ENCODE measurements at regions not wholly inside any gene's neighbourhood (a gene's known extent, or its start where the extent isn't known, plus 50 kb on each side); places are given as distances from the start of the nearest gene placed in this dataset.
"Not testable (repeated sequence)": the region's sequence is repeated elsewhere in the genome, so short reads cannot be mapped to it uniquely, and the experiment has no call there.

GRCh38 chr7:108650467-108650866 is 80.8 kb downstream of the DNAJB9 start:
- H3K27ac ChIP-seq: no peak overlapping the region
- H3K4me1 ChIP-seq (ENCODE audit: insufficient read depth): no peaks in the 10 kb centered on the region
- H3K9ac ChIP-seq: no peak overlapping the region
- no peak overlapping the region for H3K4me3 ChIP-seq
- H2AFZ ChIP-seq: no peak overlapping the region
- no peaks in the 10 kb centered on the region for H3K36me3 ChIP-seq (ENCODE audit: low read depth)
- WGBS, 2 experiments (ENCODE audit: low coverage in 1 of 2, low lambda C conversion rate in 2 of 2, missing lambda C conversion rate in 2 of 2): 15 to 28% methylated on average over 1 of the region's 1 CpG
- H3K79me2 ChIP-seq (ENCODE audit: insufficient read depth): no peaks in the 10 kb centered on the region
- in situ Hi-C loops (cut with MboI): no loop called here
- no peaks in the 10 kb centered on the region for H3K9me3 ChIP-seq (ENCODE audit: low read depth)
- no peaks in the 10 kb centered on the region for H3F3A ChIP-seq (ENCODE audit: insufficient read depth)
- no peaks in the 10 kb centered on the region for H3K27me3 ChIP-seq (replicated peaks; ENCODE audit: insufficient read depth)
- H3K4me2 ChIP-seq (ENCODE audit: unreplicated experiment): no peak overlapping the region
- no peaks in the 10 kb centered on the region for H3K9me2 ChIP-seq (ENCODE audit: insufficient read depth)
- no peaks in the 10 kb centered on the region; the same call in 1 of the 2 replicates for H4K20me1 ChIP-seq (ENCODE audit: insufficient read depth)
- DNase-seq: peak; percentile 6
- TF ChIP-seq EZH2phosphoT487 (IDR thresholded peaks at IDR 0.05; ENCODE audit: insufficient read depth, low read depth) (no peak), EZH2 (IDR thresholded peaks at IDR 0.05; ENCODE audit: insufficient read depth, poor library complexity, severe bottlenecking) (no peak)

DNA sequence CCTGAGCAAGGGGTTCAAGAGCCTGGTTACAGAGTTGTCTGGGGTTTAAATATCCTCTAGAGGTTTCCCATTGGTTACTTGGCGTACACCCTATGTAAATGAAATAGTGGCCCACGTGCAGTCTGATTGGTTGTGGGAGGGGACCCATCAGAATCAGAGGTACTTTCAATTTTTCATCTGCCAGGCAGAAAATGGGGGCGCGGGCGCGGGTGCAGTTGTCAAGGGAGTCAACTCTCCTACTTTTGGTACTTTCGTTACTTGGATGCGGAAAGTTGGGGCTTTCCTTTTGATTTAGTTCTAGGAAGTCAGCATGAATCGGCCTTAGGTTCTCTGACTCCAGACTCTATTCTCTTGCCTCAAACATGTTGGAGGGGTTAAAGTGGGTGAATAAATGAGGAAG is 83.2 kb downstream of the DNAJB9 start:
- TF ChIP-seq EZH2phosphoT487 (IDR thresholded peaks at IDR 0.05; ENCODE audit: insufficient read depth, low read depth): no peak
- no peak for TF ChIP-seq EZH2 (IDR thresholded peaks at IDR 0.05; ENCODE audit: insufficient read depth, poor library complexity, severe bottlenecking)
- no peaks in the 10 kb centered on the region; the same call in 1 of the 2 replicates for H4K20me1 ChIP-seq (ENCODE audit: insufficient read depth)
- H3K9me2 ChIP-seq (ENCODE audit: insufficient read depth): no peaks in the 10 kb centered on the region
- no peaks in the 10 kb centered on the region for H3K9me3 ChIP-seq (ENCODE audit: low read depth)
- H3K4me3 ChIP-seq: no peak overlapping the region
- H3K27ac ChIP-seq: no peak overlapping the region
- H3K27me3 ChIP-seq (replicated peaks; ENCODE audit: insufficient read depth): no peaks in the 10 kb centered on the region
- H2AFZ ChIP-seq: no peak overlapping the region
- no peaks in the 10 kb centered on the region for H3K36me3 ChIP-seq (ENCODE audit: low read depth)
- no peak for DNase-seq
- H3K79me2 ChIP-seq (ENCODE audit: insufficient read depth): no peaks in the 10 kb centered on the region
- H3K9ac ChIP-seq: no peak overlapping the region
- in situ Hi-C loops (cut with MboI): no loop called here
- no peak overlapping the region for H3K4me2 ChIP-seq (ENCODE audit: unreplicated experiment)
- no peaks in the 10 kb centered on the region for H3K4me1 ChIP-seq (ENCODE audit: insufficient read depth)
- no peaks in the 10 kb centered on the region for H3F3A ChIP-seq (ENCODE audit: insufficient read depth)
- 61 to 63% methylated on average over 9 of the region's 9 CpGs for WGBS, 2 experiments (ENCODE audit: low coverage in 1 of 2, low lambda C conversion rate in 2 of 2, missing lambda C conversion rate in 2 of 2)

GRCh38 chr7:108653526-108653925 is 83.9 kb downstream of the DNAJB9 start:
- no peak for TF ChIP-seq EZH2 (IDR thresholded peaks at IDR 0.05; ENCODE audit: insufficient read depth, poor library complexity, severe bottlenecking)
- TF ChIP-seq EZH2phosphoT487 (IDR thresholded peaks at IDR 0.05; ENCODE audit: insufficient read depth, low read depth): no peak
- Histone ChIP-seq H3K79me2 (ENCODE audit: insufficient read depth) (no peaks in the 10 kb centered on the region), H3K4me1 (ENCODE audit: insufficient read depth) (no peaks in the 10 kb centered on the region), H3K27me3 (replicated peaks; ENCODE audit: insufficient read depth) (no peaks in the 10 kb centered on the region), H3K9ac (no peak overlapping the region), H3K36me3 (ENCODE audit: low read depth) (no peaks in the 10 kb centered on the region), H3F3A (ENCODE audit: insufficient read depth) (no peaks in the 10 kb centered on the region), H3K9me3 (ENCODE audit: low read depth) (no peaks in the 10 kb centered on the region), H3K9me2 (ENCODE audit: insufficient read depth) (no peaks in the 10 kb centered on the region), H3K27ac (no peak overlapping the region), H2AFZ (no peak overlapping the region), H3K4me3 (no peak overlapping the region), H4K20me1 (ENCODE audit: insufficient read depth) (no peaks in the 10 kb centered on the region), H3K4me2 (ENCODE audit: unreplicated experiment) (no peak overlapping the region)
- in situ Hi-C loops (cut with MboI): no loop called here
- DNase-seq: no peak
- WGBS, 2 experiments (ENCODE audit: low coverage in 1 of 2, low lambda C conversion rate in 2 of 2, missing lambda C conversion rate in 2 of 2): 23 to 27% methylated on average over 4 of the region's 4 CpGs

GRCh38 chr7:108657140-108657726 is 87.6 kb downstream of the DNAJB9 start:
- H4K20me1 ChIP-seq (ENCODE audit: insufficient read depth); H3K27me3 ChIP-seq (replicated peaks; ENCODE audit: insufficient read depth); H3K79me2 ChIP-seq (ENCODE audit: insufficient read depth); H3K36me3 ChIP-seq (ENCODE audit: low read depth); H3K4me2 ChIP-seq (ENCODE audit: unreplicated experiment); H3K27ac ChIP-seq; H3K9me2 ChIP-seq (ENCODE audit: insufficient read depth); in situ Hi-C loops (cut with MboI); DNase-seq; H3F3A ChIP-seq (ENCODE audit: insufficient read depth); H3K9ac ChIP-seq; H3K4me3 ChIP-seq; H3K4me1 ChIP-seq (ENCODE audit: insufficient read depth); H2AFZ ChIP-seq; H3K9me3 ChIP-seq (ENCODE audit: low read depth): not testable (repeated sequence)
- WGBS, 2 experiments (ENCODE audit: low coverage in 1 of 2, low lambda C conversion rate in 2 of 2, missing lambda C conversion rate in 2 of 2): 80 to 82% methylated on average over 27 to 32 of the region's 37 CpGs

- Histone ChIP-seq H2AFZ (no peak overlapping the region), H3K36me3 (ENCODE audit: low read depth) (no peaks in the 10 kb centered on the region), H3K4me3 (no peak overlapping the region), H3K9me2 (ENCODE audit: insufficient read depth) (no peaks in the 10 kb centered on the region), H4K20me1 (ENCODE audit: insufficient read depth) (no peaks in the 10 kb centered on the region), H3K9me3 (ENCODE audit: low read depth) (no peaks in the 10 kb centered on the region), H3K27me3 (replicated peaks; ENCODE audit: insufficient read depth) (no peaks in the 10 kb centered on the region), H3F3A (ENCODE audit: insufficient read depth) (no peaks in the 10 kb centered on the region), H3K4me2 (ENCODE audit: unreplicated experiment) (no peak overlapping the region), H3K79me2 (ENCODE audit: insufficient read depth) (no peaks in the 10 kb centered on the region), H3K27ac (no peak overlapping the region), H3K9ac (no peak overlapping the region), H3K4me1 (ENCODE audit: insufficient read depth) (no peaks in the 10 kb centered on the region)
- no peak for DNase-seq
- TF ChIP-seq EZH2phosphoT487 (IDR thresholded peaks at IDR 0.05; ENCODE audit: insufficient read depth, low read depth) (no peak), EZH2 (IDR thresholded peaks at IDR 0.05; ENCODE audit: insufficient read depth, poor library complexity, severe bottlenecking) (no peak)
- in situ Hi-C loops (cut with MboI): no loop called here
- WGBS, 2 experiments (ENCODE audit: low coverage in 1 of 2, low lambda C conversion rate in 2 of 2, missing lambda C conversion rate in 2 of 2): 0 to 4% methylated on average over 3 of the region's 3 CpGs
Measured at GRCh38 chr7:108659261-108659660, 89.6 kb downstream of the DNAJB9 start.
